GM21360 (cell line): ENCODE measurements at regions not wholly inside any gene's neighbourhood (a gene's known extent, or its start where the extent isn't known, plus 50 kb on each side); places are given as distances from the start of the nearest gene placed in this dataset.
"Not testable (repeated sequence)": the region's sequence is repeated elsewhere in the genome, so short reads cannot be mapped to it uniquely, and the experiment has no call there.

Experiments used
- ATAC-seq: cut with Tn5 transposase; IDR thresholded peaks from one replicate; pipeline ENCODE4 v1.9.1; 2021; ENCODE audit warnings: mild to moderate bottlenecking, moderate library complexity; ENCODE audit not compliant: unreplicated experiment

GRCh38 chr2:48209214-48209885, 105.1 kb upstream of the FOXN2 start:
- no peak for ATAC-seq

DNA sequence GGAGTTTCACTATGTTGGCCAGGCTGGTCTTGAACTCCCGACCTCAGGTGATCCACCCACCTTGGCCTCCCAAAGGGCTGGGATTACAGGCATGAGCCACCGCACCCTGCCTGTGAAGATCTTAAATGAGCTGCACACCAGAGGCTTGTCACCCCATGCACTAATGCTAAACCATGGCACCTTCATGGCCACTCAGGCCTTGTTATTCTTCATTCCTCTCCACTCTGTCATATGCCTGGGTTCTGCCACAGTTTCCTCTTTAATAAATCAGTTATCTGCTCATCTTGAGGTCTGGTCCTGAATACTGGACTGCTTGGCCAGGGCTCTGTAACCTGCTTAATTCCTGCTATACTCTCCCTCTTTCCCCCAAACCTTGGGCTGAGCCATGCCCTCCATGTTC, 104.3 kb upstream of the FOXN2 start:
- ATAC-seq: no peak

- ATAC-seq: no peak
These were observed 100.8 kb upstream of the FOXN2 start for GRCh38 chr2:48213646-48214045.

DNA sequence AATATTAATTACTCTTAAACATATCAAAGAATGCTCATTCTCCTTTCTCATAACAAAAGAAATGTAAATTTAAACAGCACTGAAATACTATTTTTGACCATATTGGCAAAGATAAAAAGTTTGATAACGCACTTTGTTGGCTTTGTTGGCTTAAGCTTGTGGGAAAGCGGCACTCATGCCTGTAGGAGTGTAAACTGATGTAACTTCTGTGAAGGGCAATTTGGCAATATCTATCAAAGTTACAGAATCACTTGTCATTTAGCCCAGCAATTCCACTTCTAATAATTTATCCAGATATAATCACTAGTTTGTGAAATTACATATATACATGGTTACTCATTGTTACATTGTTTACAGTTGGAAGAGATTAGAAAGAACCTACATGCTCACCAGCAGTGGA, 96.3 kb upstream of the FOXN2 start:
- no peak for ATAC-seq

GRCh38 chr2:48219234-48219554, 95.3 kb upstream of the FOXN2 start:
- no peak for ATAC-seq

DNA sequence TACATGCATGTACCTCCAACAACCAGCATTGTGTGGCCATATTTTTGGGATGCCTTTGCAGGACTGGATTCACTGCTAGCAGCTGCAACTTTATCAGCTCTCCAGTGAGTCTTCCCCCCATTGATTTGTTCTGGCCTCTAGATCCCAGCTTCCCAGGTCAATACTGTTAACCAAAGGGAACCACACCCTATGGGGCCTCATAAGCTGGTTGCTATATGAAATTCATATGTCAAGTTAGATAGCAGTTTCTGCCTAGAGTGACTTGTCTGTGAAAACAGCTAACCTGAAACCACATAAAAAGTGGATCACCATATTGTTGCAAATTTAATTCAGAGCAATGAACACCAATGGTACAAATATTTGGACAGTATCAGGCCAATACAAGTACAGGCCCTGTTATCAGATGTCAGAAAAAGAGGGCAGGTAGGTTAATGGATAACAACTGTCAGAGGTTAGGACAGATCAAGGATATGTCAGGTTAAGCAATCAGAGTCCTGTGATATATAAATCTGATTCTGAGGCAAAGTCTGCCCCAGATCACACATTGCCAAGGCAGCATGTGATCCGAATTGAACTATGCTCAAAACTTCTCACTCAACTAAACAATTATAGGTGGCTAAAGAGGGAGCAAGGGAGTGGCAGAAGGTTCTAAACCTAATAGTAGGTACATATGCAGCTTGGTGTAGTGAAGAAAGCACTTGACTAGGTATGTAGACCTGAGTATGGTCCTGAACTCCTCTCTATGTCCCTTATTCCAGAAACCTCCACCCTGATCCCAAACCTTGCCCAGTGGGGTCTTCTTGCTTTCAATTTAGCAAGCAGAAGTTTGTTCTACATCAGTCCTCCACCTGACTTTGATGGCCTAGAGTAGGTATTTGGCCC, 94.7 kb upstream of the FOXN2 start:
- ATAC-seq: no peak

GRCh38 chr2:48220501-48220900, 94.0 kb upstream of the FOXN2 start:
- ATAC-seq: no peak

- no peak for ATAC-seq
These were observed 92.5 kb upstream of the FOXN2 start for GRCh38 chr2:48221846-48222516.

DNA sequence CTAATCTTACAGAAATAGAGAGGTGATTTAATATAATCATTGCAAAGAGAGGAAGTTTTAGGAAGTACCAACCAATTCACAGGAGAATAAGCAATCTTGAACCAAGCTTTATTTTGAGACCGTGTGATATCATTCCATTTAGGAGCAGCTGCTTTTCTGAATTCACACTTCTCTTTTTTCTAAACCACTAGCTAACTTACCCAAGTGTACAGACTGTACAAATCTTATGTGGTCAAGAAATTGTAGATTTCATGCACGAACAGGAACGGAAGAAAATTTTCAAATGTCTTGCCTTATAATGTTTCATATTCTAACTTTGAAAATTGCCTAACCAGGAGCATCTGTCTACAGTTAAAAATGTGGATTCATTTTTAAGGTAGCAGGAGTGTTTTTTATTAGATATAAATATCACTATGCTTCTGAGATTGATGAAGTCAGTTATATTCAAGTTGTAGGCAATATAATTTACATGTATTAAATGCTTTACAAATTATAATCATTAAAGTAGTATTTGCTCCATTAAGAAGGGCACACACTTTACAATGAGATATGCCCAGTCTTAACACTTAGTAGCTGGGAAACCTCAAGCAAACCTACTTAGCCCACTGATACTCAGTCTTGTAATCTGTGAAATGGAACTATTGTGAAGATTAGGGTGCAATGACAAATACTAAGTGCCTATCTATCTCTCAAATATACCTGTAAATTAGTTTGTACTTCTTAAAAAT, 86.7 kb upstream of the FOXN2 start:
- ATAC-seq: peak; percentile 89

GRCh38 chr2:48228345-48228684, 86.2 kb upstream of the FOXN2 start:
- ATAC-seq: peak; percentile 29

GRCh38 chr2:48229063-48229462, 85.4 kb upstream of the FOXN2 start:
- ATAC-seq: no peak

- no peak for ATAC-seq
These were observed 83.6 kb upstream of the FOXN2 start for GRCh38 chr2:48230834-48231233.

- ATAC-seq: no peak
These were observed 82.1 kb upstream of the FOXN2 start for GRCh38 chr2:48232351-48232750.

DNA sequence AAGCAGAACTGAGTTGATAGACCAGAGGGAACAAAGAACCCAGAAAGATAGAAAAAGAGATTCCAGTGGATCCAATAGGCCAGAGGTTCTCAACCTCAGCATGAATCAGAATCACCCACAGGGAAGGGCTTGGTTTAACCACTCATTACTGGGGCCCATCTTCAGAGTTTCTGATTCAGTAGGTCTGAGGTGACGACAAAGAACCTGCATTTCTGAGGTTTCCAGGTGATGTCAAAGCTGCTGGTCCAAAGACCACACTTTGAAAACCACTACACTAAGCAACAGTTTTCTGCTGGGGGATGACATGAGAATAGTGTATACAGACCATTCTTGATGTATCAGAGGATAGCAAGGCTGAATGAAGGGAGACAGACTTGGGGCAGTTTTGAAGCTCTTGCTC, 81.5 kb upstream of the FOXN2 start:
- ATAC-seq: no peak

DNA sequence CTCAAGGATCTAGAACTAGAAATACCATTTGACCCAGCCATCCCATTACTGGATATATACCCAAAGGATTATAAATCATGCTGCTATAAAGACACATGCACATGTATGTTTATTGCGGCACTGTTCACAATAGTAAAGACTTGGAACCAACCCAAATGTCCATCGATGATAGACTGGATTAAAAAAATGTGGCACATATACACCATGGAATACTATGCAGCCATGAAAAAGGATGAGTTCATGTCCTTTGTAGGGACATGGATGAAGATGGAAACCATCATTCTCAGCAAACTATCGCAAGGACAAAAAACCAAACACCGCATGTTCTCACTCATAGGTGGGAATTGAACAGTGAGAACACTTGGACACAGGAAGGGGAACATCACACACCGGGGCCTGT, 80.7 kb upstream of the FOXN2 start:
- ATAC-seq: not testable (repeated sequence)

DNA sequence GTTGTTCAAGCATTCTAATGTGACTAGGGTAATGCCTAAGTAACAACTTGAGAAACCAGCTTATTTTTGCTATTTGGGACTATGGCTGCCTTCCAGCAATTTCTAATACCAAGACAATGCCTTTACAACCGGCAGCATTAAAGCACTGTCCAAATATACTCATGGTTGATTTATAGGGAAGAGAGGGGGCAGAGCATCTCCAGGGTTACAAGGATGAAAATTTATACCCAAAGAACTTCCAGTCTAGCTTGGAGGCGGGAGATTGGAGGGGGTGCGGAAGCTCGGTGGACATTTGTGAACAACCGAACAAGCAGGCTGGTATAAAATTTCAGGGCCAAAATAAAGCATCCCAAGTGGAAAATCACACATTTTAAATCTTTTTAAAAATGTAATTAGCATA, 79.4 kb upstream of the FOXN2 start:
- ATAC-seq: no peak

DNA sequence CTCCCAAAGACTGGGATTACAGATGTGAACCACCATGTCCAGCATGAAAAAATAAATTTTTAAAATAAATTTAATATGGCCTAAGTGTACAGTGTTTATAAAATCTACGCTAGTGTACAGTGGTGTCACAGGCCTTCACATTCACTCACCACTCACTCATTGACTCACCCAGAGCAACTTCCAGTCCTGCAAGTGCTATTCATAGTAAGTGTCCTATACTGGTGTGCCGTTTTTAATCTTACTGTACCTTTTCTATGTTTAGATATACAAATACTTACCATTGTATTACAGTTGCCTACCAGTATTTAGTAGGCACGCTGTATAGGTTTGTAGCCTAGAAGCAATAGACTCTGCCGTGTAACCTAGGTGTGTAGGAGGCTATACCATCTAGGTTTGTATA, 76.1 kb upstream of the FOXN2 start:
- no peak for ATAC-seq

DNA sequence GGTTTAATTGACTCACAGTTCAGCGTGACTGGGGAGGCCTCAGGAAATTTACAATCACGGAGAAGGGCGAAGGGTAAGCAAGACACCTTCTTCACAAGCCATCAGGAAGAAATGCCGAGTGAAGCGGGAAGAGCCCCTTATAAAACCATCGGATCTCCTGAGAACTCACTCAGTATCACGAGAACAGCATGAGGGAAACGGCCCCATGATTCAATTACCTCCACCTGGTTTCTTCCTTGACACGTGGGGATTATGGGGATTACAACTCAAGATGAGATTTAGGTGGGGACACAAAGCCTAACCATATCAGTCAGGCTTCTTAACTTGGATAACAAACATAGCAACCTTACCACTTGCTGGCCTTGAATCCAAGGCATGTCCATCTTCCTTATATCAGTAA, 73.6 kb upstream of the FOXN2 start:
- no peak for ATAC-seq

DNA sequence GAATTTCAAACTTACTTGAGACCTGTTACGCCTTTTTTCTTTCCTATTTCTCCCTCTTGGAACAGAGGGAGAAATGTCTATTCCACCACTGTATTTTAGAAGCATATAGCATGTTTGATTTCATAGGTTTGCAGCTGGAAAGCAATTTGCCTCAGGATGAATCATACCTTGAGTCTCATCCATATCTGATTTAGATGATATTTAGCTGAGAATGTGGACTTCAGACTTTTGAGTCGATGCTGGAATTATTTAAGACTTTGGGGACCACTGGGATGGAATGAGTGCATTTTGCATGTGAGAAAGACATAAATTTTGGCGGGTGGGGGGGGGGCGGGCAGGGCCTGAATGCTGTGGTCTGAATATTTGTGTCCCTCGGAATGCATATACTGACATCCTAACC, 67.3 kb upstream of the FOXN2 start:
- no peak for ATAC-seq

DNA sequence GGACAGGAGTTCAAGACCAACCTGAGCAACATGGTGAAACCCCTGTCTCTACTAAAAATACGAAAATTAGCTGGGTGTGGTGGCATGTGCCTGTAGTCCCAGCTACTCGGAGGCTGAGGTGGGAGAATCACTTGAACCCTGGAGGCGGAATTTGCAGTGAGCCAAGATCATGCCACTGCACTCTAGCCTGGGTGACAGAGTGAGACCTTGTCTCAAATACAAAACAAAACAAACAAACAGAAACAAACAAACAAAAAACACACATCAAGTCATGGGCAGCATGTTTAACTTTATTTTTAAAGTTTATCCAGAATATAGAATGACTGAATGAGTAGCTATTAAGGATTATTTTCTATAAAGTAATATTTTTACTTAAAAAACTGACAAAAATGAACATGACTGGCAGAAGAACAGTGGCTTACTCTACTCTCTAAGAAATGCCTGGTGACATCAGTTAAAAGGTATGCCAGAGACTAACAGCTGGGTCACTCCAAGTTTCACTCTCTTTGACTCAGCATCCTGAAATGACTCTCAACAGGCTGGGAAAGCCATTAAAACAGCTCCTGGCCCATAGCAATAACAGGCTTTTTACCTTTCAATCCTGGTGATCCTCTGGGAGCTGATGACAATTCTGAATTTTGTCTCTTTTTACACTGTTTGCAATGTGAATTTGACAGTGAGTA, 66.1 kb upstream of the FOXN2 start:
- ATAC-seq: peak; percentile 95

DNA sequence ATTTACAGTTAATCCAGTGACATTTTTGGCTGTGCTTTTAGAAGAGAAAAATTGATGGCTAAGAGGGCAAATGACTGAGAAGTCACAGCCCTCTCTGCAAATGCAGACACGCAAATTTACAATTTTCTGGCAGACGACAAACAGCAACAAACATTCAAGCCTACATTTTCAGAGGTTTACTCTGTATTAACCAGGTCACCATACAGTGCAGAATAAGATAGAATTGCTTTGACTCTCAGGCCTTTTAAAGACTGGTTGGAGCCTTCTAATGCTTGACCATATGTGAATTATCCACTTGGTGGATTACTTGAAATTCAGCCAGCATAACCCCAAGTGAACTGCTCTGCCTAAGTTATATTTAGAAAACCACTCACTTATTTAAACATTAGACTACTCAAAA, 65.5 kb upstream of the FOXN2 start:
- peak; percentile 7 for ATAC-seq
